GM12872 (cell line): ENCODE measurements at regions not wholly inside any gene's neighbourhood (a gene's known extent, or its start where the extent isn't known, plus 50 kb on each side); places are given as distances from the start of the nearest gene placed in this dataset.

Experiments
- TF ChIP-seq, protein P1 (sequence below): IDR thresholded peaks from 3 replicates; pipeline ENCODE4 v1.5.1; 2011; ENCODE audit warnings: low read depth, mild to moderate bottlenecking, low read length, moderate library complexity; ENCODE audit not compliant: insufficient read depth

DNA sequence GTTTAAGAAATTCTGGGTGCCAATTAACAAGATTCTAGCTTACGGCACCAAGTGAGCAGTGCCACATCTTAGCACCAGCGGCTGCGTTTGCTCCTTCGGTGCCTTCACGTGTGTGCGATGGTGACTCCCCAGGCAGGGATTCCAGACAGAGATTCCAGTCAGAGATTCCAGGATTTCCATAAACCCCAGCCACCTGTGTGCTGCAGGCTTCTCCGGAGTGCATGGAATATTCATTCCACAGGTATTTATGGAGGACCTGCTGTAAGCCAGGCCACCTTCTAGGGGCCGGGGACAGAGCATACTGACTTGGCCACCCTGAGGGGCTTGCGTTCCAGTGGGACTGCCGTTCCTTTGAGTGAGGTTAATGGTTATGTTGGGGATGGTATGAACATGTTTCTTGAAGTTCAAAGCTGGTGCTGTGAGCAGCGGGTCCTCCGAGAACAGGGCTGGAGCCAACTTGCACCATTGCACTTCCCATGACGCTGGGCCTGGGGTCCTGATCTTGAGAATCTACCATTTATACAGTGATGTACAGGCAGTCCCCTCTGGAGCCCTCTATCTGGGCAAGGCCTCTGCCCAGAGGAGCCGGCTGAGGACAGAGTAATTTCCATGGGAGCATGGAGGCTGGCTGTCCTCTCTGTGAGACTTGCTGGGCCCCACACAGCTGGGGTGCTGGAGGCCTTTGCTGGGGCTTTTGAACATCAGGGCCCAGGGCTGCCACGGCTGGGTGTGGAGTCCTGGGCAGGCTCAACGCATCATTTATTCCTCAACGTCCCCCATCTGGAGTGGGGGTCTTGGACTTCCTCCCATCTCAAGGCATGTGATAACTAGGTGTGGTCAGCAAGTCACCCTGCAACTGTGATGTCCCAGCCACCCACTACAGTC, 58.8 kb upstream of the AJAP1 start:
- TF ChIP-seq, protein P1, sequence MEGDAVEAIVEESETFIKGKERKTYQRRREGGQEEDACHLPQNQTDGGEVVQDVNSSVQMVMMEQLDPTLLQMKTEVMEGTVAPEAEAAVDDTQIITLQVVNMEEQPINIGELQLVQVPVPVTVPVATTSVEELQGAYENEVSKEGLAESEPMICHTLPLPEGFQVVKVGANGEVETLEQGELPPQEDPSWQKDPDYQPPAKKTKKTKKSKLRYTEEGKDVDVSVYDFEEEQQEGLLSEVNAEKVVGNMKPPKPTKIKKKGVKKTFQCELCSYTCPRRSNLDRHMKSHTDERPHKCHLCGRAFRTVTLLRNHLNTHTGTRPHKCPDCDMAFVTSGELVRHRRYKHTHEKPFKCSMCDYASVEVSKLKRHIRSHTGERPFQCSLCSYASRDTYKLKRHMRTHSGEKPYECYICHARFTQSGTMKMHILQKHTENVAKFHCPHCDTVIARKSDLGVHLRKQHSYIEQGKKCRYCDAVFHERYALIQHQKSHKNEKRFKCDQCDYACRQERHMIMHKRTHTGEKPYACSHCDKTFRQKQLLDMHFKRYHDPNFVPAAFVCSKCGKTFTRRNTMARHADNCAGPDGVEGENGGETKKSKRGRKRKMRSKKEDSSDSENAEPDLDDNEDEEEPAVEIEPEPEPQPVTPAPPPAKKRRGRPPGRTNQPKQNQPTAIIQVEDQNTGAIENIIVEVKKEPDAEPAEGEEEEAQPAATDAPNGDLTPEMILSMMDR, result no peak

DNA sequence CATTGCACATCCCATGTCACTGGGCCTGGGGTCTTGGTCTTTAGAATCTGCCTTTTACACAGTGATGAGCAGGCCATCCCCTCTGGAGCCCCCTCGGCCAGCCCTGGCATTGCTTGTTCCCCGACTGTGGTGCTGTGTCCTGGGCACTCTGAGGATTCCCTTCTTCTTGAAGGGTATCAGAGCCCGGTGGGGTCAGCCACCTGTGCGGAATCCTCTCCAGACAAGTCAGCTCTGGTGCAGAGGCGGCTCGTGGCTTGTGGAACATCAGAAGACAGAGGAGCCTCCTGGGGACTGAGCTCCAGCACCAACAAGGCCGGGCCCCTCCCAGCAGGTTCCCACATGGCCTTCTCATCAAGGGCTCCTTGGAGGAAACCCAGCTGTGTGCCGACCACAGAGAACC, 57.9 kb upstream of the AJAP1 start:
- TF ChIP-seq, protein P1, result no peak

DNA sequence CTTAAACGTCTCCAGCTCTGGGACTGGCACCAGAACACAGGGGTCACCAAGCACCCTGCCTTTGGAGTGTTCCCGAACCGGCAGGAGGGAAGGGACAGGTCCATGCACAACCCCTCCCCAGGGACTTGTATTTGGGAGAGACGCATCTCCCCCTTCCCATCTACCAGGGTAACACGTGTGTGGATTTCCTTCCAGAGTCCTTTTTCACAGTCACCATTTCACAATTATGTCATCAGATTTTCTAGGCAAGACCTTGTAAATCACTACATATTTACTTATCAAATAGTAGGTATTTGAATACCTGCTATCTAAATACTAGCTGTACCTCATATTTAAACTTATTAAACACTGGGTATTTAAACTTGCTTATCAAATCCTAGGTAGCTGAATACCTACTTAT, 57.4 kb upstream of the AJAP1 start:
- TF ChIP-seq, protein P1, result no peak

DNA sequence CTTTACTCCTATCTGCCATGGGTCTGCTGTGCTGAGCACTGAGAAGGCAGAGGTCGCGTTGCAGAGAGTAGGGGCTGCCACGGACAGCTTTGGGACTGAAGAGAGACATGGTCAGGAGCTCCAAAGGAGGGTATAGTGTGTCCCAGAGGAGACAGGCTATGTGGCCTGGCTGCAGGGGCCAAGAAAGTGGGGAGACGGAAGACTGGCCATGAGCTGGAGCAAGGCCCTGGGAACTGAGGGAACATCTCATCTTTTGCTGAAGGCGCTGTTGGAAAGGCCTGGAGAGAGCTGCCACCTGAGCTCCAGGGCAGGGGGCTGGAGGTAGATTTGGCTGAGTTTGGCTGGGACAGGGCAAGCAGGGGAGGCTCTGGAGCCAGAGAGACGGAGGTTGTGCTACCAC, 55.8 kb upstream of the AJAP1 start:
- TF ChIP-seq, protein P1, result no peak

DNA sequence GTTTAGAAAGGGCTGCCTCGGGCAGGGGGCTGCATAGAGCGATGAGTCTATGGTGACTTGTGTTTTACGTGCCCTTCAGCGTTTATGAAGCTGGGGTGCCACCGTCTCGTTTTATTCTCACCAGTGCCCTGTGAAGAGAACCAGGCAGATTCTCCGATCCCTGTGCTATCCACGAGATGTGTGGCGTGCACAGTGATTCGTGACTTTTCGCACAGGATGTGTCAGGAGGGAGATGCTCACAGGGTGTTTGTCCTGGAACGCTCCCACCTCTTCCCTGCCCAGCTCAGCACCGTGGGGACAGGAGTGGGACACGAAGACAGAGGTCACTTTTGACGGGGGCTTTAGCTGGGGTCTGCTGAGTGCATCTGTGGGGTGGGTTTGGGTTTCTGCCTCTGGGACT, 54.9 kb upstream of the AJAP1 start:
- TF ChIP-seq, protein P1, result no peak

DNA sequence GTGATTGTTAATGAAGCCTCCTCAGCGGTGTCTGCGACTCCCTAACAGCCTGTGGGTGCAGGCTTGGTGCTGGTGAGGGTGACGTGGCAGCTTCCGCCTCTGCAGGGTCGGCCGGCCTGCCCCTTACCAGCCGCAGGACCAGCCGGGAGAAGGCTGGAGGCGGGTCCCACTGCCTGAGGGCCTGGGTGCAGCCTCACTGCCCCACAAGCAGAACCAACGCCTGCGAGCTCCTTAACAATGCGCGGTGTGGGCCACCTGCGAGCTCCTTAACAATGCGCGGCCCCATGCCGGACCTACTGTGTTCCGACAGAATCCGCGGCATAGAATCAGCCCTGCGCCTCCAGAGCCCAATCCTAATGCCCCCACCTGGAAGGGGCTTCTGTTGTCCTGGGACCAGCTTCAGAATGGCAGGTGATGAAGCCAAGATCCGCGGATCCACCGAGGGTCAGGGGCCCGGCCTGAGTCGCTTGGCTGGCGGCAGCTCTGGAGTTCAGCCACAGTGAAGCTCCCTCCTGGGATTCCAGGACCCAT, 54.4 kb upstream of the AJAP1 start:
- TF ChIP-seq, protein P1, result no peak

DNA sequence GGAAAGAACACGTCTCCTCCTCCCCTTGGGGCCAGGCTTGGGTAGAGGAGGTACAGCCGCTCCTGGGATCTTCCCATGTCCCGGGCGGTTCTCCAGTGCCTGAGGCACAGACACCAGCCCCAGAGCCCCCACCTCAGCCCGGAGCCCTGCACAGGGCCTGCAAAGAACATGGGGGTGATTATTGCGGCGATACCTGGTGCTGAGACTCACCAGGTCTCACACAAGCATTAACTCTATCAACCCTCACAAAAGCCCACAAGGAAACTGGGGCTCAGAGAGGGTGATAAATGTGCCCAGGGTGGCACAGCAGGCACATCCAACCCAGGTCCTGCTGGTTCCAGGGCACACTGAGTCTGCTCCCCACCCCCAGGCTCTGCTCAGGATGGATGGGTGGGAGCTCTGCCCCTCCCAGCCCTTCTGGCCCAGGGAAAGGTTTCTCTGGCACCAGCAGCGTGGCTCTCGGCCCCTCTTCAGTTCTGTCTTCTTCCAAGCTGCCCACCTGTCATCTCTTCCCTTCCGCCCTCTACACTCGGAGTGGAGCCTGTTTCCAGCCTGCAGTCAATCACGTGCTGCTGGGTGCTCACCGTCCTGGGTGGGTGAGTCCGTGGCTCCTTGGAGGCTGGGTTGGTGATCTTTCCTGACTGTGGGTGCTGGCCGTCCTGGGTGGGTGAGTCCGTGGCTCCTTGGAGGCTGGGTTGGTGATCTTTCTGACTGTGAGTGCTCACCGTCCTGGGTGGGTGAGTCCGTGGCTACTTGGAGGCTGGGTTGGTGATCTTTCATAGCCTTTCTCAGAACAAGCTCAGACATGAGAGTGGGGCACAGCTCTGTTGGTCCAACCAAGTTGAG, 53.6 kb upstream of the AJAP1 start:
- TF ChIP-seq, protein P1, result no peak
